HTR-8/SVneo (cell line): ENCODE measurements at regions not wholly inside any gene's neighbourhood (a gene's known extent, or its start where the extent isn't known, plus 50 kb on each side); places are given as distances from the start of the nearest gene placed in this dataset.

ENCODE experiments used
- DNase-seq: peaks from one replicate; pipeline ENCODE4 v3.0.0; 2011; ENCODE audit warnings: low spot score, mixed read lengths; ENCODE audit not compliant: insufficient read length
- FAIRE-seq: peaks from 2 replicates; lab custom pipeline; 2011; peaks lifted over from hg19 to GRCh38; lab: Jason Lieb, UNC

DNA sequence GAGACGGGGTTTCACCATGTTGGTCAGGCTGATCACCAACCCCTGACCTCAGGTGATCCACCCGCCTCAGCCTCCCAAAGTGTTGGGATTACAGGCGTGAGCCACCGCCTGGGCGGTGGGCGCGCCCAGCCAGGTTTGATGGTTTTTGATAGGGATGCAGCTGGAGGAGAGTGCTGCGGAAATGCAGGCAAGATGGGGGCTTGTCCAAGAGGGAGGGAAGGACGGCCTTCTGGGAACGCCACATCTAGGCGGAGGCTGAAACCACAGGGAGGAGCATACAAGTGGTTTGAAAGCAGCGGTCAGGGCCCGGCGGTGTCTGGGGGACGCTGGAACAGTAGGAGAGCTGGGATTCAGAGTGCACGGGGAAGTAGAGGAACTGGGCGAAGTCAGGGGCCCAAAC is 134.6 kb downstream of the VRK1 start:
- FAIRE-seq (no peak), DNase-seq (no peak)

DNA sequence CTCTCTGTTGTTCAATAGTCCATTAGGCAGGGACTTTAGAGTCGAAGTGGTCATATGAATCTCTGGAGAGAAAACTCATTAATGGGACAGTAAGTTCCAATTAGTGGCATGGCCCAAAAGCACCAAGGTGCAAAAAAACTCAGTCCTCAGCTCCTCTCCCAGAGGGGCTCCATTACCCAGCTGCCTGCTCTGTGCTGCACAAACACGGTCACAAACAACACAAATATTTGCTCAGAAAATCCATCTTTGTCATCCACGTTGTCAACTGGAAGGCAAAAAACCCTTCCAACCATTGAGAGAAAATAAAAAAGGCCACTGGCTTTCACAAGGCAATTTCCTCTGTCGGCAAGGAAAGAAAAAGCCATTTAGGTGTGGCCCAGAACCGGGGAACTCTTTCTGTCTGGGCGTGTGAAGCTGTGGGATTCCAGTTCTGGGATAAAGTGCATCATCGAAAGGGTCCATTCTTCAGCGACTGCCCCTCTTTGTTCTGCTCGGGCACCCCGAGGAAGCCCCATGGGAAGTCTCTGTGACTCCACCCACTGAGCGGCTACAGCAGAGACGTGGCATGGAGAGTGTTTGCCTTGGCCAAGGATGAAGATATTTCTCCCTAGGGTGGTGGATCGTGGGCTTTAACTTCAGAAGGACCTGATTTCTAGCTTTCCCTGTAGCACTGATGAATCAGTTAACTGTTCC is 137.6 kb downstream of the VRK1 start:
- DNase-seq (no peak), FAIRE-seq (no peak)

DNA sequence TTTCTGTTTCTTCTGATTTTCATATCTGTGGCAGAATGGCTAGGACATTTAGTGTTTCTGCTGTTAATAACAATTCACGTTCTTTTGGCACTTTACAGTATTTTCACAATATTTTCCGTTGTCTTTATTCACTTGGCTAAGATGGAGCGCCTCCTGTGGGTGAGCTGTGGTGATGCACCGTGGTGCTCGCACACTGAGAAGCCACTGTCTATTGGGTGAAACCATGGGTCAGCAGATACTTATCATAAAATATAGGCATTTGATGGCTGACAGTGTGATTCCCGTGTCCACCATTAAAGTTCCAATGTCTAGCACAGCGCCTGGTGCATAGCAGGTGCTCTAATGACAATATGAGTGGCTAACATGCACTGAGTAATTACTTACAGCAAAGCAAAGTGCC is 141.8 kb downstream of the VRK1 start:
- no peak for DNase-seq
- FAIRE-seq: no peak

DNA sequence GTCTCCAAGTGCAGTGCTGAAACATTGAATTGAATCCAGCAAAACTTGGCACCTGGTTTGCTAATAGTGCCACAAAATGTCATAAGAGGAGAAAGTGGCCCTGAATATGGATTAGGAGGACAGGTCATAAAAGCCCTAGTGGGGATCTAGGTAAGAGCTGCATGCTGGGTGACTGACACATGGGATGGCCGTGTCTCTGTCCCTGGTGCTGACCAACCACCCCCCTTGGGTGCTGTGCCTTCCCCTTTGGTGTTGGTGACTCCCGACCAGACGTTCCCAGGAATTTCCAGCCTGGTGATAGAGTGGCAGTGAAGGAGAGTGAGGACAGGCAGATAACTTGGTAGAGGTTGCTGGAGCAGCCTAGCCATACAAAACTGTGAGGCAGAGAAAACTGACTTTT is 142.8 kb downstream of the VRK1 start:
- no peak for FAIRE-seq
- DNase-seq: peak; percentile 21

DNA sequence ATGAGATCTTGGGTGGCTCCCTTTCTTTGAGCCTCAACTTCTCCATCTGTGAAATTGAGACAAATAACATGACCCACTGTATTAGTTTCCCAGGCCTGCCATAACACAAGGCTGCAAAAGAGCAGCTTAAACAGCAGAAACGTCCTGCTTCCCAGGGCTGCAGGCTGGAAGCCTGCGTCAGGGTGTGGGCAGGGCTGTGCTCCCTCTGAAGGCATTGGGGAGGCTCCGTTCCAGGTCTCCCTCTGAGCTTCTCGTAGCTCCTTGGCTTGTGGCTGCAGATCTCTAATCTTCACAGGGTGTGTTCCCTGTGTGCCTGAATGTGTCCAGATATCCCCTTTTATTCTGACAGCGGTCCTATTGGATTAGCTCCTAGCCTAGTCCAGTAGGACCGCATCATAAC is 147.1 kb downstream of the VRK1 start:
- DNase-seq (no peak), FAIRE-seq (no peak)

DNA sequence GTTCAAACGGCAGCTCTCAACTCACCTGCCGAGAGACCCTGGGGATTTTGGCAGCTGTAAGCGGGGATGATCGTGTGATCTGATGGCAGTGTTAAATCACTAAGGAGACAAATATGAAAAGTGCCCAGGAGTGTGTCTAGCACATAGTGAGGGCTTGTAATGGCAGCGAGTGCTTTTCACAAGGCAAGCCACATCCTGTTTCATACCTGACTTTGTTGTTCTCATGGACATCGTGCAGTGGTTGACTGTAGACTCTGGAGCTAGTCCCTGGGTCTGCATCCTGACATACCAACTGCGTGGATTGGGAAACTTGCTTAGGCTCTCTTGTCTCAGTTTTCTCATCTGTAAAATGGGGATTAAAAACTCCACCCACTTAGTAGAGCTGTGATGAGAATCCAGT is 148.5 kb downstream of the VRK1 start:
- DNase-seq: no peak
- FAIRE-seq: no peak

DNA sequence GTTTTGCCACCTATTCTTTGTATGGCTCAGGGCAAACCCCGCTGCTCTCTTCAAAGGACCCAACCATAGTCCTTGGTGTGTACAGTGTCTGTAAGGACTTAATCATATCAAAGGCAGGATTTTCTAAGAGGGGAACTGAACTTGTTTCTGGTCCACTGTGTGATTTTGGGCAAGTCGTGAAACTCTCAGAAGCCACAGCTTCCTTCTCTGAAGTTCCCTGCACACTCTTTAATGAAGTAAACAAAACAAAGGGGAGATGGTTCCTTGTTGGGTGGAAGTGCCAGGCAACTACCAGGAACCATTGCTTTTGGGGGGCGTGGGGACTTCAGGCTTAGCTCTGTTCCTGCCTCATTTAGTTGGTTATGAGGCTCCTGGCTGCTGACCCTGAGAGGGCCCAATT is 152.4 kb downstream of the VRK1 start:
- DNase-seq (no peak), FAIRE-seq (no peak)

DNA sequence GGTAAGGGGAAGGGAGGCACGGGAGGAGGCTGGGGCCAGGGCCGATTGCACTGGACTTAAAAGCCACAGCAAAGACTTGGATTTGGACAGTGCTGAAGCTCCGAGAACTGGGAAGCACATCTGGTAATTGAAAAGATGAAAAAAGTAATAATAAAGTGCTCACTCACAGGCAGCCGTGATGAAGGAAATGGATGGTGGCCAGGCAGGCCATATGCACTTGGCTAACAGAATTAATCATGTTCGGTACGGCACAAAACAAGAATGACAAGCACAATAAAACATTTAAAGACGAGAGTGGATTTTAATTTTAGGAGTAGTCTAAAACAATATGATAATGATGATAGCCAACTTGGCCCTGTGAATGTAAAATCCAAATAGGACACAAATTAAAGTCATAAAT is 154.3 kb downstream of the VRK1 start:
- no peak for FAIRE-seq
- DNase-seq: no peak

DNA sequence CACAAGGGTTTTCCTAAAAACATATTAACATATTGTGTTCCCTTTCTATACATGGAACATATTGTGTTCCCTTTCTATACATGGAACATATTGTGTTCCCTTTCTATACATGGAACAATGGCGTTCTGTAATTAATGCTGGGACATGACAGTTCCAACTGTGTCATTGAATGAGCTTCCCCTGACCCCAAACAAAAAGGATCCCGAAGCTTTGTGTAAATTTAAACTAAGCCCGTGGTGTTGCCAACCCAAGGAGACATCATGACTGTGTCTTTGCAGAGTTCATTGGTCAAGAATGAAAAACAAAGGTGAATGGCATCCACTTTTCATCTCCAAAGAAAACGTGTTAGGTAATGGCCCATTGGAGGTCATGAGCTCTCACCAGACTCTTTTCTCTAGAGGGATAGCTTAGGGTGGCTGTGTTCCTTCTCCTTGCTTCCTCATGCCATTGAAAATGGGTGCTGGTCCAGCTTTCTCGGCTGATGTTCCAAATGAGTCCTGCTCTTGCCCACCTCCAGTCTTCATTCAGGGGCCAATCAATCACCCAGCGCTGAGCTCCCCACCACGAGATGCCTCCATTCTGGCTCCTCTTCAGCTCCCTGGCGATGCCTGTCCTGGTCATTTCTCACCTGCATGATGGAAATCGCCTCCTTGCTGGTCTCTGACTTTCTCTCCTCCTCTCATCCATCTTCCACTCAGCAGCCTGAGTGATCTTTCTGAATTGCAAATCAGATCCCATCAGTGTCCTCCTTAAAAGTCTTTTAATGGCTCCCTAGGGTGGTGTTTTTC is 156.1 kb downstream of the VRK1 start:
- DNase-seq: no peak
- FAIRE-seq: no peak

DNA sequence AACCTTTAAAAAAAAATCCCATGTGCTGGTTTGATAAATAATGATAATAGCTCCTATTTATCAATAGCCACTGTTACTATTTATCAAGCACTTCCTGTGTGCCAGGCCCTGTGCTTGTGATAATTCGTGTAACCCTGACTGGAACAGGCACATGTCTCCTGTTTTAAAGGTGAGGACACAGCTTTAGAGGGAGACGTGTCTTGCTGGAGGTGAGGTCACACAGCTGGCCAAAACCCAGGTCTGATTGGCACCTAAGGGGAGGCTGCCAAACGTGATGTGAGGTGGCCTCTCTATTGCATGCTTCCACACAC is 156.6 kb downstream of the VRK1 start:
- FAIRE-seq (no peak), DNase-seq (no peak)

DNA sequence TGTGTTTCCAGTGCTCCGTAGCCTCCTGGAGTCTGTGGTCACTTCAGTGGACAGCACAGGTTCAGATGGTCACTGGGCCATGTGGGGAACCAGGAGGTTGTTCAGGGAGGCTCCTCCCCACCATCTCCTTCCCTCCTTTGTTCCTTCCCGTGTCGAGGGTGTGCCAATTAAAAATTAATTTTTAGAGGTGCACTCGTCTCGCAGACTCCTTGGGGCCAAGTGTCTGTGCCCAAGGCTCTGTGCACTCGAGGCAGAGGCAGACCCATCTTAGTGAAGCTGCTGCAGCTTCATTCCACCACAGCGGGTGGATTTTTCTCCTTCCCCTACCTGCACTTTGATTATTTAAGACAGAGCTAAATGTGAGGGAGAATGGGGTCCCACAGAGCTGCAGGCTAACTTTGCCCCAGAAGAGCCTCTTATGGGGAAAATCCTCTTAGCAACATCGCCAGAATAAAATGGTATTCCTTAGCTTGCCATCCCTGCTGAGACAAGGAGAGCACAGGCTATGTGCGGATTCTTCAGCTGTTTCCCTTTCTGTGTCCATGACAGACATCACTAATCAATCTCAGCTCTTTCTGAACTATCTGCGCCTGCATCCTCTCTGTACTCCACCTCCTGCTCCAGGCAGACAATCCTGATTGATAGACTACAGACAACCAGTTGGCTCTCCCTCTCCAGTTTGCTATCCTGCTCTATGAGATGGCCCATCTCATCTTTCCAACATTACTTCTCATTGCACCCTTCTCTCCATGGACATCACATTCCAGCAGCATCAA is 159.5 kb downstream of the VRK1 start:
- no peak for FAIRE-seq

DNA sequence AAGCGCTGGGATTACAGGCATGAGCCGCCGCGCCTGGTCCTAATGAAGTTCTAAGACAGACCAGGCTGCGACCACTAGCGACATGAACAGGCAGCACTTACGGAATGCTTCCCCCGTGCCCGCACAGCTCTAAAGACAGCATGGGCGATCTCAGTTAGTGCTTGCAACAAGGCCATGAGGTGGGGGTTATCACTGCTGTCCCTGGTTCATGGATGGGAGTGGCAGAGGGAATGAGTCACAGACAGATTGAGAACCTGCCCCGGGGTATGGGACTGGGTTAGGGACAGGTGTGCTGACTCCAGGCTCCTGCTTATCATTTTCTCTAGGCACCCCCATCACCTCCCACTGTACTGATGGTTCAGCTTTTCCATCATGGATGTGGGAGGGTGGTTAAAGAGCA is 160.9 kb downstream of the VRK1 start:
- no peak for FAIRE-seq
- no peak for DNase-seq

More for the DNA sequence above, 159.5 kb downstream of the VRK1 start:
- DNase-seq: no peak

DNA sequence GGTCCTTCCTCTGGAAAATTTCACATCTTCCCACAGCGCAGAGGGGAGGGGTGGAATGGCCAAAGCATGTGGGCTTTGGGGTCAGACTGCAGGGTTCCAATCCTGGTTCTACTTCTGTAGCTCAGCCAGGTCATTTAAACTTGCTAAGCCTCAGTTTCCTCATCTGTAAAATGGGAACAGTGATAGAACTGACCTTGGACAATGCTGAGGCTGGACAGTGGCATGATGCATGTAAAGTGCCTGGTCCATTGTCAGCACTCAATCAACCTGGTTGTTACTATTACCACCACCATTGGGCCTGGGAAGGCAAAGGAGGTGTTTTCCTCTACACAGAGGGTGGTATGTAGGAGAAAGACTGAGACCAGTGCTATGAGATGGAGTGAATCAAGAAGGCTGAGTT is 162.8 kb downstream of the VRK1 start:
- DNase-seq (no peak), FAIRE-seq (no peak)

DNA sequence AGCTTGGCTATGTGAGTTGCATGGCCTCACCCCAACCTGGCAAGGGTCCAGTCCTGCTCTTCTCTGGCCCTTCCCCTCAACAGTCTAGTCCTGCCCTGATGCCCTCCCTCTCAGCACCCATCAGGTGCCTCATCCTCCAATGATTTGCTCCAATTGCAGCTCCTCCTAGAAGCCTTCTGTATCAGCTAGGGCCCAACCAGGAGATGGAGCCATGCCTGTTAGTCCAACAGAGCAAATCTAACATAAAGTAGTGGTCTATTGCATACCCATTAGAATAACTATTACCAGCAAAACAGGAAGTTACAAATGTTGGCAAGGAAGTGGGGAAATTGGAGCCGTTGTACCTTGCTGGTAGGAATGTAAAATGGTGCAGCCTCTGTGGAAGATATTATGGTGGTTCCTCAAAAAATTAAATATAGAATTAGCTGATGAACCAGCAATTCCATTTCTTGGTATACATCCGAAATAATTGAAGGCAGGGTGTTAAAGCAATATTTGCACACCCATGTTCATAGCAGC is 163.5 kb downstream of the VRK1 start:
- DNase-seq (no peak), FAIRE-seq (no peak)

DNA sequence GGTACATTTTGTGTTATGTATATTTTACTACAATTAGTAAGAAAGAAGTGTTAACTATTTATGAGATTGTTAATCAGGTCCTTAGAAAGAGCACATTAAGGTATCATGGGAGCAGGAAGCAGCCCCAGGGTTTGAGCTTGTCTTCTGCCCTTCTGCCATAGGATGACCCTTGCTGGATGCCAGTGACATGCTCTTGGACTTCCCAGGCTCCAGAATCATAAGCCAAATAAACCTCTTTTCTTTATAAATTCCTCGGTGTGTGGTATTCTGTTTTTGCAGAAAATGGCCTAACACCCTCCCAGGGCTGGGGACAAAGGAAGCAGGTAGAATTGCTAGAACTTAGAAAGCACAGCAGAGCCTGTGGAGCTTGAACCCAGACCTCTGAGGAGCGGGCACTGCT is 164.7 kb downstream of the VRK1 start:
- FAIRE-seq (no peak), DNase-seq (no peak)

DNA sequence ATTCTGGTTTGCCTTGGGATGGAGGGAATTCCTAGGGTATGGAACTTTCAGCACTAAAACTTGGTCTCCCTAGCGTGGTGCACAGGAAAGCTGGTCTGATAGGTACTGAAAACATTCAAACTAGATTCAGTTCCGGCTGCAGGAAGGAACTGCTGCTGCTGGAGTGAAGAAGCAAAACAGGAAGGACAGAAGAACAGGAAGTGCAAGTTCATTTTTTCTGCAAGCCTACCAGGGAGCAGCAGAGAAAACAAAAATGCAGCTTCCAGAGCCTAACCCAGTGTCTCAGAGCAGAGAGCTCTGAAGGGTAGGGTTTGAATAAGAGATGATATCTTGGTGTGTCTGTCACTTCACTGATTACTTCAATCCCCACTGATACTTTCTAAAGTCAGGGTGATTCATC is 165.2 kb downstream of the VRK1 start:
- DNase-seq (no peak), FAIRE-seq (no peak)

DNA sequence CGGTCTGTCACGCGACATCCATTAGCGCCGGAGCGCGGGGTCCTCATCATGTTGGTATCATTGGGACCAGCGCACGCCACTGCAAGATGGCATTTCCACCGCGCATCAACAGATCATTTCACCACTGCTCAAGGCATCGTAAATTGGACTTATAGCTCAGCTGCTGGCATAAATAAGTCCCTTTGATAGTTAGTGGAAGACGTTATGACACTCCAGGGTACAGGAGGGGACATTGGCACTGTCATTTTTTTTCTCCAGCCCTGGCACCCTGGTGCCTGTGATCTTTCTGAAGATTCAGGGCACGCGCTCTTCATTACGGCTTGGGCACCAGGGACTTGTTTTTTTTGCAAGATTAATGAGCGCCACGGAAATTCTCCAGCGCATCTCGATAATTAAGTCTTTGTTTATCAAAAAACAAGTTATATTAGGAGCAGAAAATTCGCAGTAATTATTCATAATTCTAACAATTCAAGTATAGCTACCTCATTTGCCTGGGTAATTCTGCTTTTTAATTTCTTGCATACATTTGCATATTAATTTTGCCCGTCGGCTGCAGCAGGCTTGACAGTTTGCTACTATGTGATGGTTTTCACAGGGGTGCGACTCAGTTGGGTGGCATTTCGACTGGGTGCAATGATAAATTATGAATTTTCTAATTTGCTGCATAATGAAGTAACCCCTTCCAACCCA is 167.7 kb downstream of the VRK1 start:
- FAIRE-seq: no peak
- no peak for DNase-seq

DNA sequence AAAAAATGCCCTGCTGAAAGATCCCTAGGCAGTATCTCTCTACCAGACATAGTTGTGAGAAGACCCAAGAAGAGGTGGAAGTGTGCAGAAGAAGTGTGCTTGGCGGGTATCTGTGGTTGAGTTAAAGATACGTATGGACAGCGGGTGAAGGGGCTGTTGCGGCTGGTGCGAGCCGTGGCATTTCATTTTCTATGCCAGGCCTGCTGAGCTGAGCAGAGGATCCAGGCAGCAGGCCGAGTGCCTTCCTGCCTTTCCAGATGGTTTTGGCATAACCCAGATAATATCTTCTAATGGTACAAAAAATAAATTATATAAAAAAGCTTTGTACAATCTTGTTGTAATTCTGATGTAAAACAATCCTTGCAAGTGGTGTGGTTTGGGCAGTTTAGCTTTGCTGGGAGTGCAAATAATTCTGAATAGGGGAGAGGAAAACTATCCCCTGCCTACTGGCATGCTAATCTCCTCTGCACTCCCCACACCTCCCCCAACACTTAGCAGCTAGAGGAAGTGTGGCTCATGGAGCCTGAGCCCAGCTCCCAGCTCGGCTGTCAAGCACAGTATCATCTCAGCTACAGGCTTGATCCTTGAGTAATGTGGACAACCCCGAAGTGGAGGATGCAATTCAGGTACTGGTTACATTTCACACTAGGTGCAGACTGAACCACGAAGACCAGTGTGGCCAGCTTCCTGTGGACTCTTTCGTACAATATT is 168.9 kb downstream of the VRK1 start:
- no peak for FAIRE-seq
- DNase-seq: no peak

DNA sequence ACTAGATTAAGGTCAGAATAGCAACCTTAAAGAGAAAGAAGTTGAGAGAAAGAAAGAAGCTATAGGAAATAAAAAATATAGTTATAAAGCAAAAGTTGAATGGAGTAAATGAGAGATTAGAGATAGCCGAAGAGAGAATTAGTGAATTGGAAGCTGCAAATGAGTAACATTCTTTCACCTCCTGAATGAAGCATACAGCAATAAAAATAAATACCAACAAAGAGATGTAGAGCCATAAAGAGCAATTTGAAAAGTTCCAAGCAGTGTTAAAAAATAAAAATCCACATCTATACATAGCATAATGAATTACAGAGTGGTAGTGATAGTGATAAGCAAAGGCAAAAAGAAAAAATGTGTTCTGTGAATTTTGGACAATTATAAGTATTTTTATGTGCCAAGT is 177.9 kb downstream of the VRK1 start:
- DNase-seq (no peak), FAIRE-seq (no peak)
